LNCAP (cell line): ENCODE measurements at regions not wholly inside any gene's neighbourhood (a gene's known extent, or its start where the extent isn't known, plus 50 kb on each side); places are given as distances from the start of the nearest gene placed in this dataset.

Experiments
- CTCF ChIP-seq: fragments of 450-650 bp; IDR thresholded peaks from 2 replicates; pipeline ENCODE4 v1.5.1; 2017; ENCODE audit warnings: mild to moderate bottlenecking

- TF ChIP-seq CTCF, result no peak
These were observed 145.2 kb upstream of the AJAP1 start for GRCh38 chr1:4509206-4509605.

- TF ChIP-seq CTCF, result no peak
These were observed 144.1 kb upstream of the AJAP1 start for GRCh38 chr1:4510276-4510691.

- TF ChIP-seq CTCF, result no peak
These were observed 143.0 kb upstream of the AJAP1 start for GRCh38 chr1:4511374-4511773.

- no peak for TF ChIP-seq CTCF
These were observed 141.8 kb upstream of the AJAP1 start for GRCh38 chr1:4512636-4513035.

- no peak for TF ChIP-seq CTCF
These were observed 140.7 kb upstream of the AJAP1 start for GRCh38 chr1:4513685-4514084.

- TF ChIP-seq CTCF, result no peak
These were observed 138.6 kb upstream of the AJAP1 start for GRCh38 chr1:4515727-4516289.

GRCh38 chr1:4516596-4516995 lies 137.8 kb upstream of the AJAP1 start:
- no peak for TF ChIP-seq CTCF
